Frontal cortex (tissue), 3 donors: ENCODE measurements at regions not wholly inside any gene's neighbourhood (a gene's known extent, or its start where the extent isn't known, plus 50 kb on each side); places are given as distances from the start of the nearest gene placed in this dataset.

Source experiments
- DNase-seq, 2 donors: peaks; one replicate each; pipeline ENCODE4 v3.0.0; 2012; ENCODE audit warnings: low spot score in 2 of 2
- FAIRE-seq: peaks from 2 replicates; lab custom pipeline; 2012; peaks lifted over from hg19 to GRCh38; lab: Jason Lieb, UNC
- donor health status: control.
- donor health status: control.
- donor health status: control.

DNA sequence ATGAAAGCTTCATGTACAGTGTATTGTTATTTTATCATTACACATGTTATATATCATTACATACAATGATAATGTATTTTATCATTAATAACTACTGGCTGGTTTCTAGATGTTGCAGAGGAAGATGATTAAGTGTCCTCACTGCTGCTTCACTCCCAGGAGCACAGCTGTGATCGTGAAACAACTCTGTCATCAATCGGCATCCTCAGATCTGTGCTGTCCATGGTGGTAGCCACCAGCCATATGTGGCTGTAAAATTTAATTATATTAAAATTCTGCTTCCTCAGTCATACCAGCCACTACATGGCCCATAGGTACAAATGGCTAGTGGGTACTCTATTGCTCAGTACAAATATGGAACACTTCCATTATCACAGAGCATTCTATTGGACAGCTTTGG is 379.4 kb upstream of the CFAP20DC start:
- no peak for FAIRE-seq

DNA sequence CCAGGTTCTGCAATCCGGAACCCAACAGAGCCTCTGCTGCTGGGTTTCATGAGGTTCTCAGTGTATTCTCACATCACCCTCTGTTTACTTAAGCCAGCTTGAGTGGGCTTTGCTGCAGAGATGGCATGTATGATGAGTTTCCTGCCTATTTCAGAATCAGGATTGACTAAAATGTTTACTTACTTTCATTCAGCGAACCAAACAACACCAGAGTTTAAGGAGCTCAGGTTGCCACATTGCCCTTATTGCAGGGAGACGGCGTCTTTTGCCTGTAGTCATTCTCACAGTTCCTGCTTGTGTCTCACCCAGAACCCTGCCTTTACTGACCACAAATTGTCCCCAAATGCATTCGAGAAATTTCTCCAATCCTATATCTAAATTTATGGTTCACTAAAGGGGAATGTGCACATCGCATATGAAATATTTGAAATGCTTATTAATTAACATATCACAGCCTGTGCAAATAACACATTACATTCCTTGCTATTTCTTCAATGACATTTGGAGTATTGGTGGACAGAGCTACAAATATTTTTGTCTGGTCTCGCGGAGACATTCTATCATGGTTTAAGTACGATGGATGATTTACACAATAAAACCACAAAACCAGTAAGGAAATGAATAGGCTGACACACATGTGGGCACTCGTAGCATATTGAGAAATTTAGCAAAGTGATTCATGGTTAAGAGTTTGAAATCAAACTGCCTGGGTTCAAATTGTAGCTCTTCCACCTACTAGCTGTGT is 377.2 kb upstream of the CFAP20DC start:
- DNase-seq (no peak), FAIRE-seq (no peak)

More for the DNA sequence above, 379.4 kb upstream of the CFAP20DC start:
- DNase-seq, result no peak

DNA sequence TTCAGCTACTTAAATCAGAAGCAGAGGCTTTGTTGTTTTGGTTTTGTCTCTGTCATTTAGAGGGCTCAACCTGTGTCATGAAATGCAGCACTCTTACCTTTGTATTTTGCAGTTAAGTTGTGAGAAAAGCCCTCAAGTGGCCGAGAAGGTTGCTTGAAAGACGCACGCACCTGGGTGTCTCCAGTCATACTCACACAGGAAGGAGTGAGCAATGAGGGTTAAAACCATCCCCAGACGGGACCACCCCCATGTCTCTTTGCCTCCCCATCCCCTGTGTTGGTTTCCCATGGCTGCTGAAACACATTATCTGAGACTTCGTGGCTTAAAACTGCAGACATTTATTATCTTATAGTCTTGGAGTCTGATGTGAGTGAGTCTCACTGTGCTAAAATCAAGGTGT is 376.1 kb upstream of the CFAP20DC start:
- no peak for FAIRE-seq
- no peak for DNase-seq

DNA sequence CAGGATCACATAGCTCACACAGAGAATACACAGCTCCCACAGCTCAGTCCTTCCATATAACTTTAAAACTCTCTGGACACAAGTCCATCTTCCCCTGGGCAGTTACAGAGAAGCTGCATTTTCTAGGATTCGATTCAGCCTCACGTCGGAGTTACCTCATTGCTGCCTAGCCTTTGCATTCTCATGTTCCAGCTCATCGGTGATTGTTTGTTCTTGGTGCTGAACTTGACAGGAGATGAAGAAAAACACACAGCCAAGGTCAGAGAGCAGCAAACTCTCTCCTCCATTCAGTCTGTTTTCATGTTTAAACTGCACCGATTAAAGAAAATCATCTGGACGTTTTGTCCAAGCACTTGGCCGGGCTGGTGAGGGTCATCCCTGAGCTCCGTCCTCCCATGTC is 375.5 kb upstream of the CFAP20DC start:
- no peak for FAIRE-seq
- DNase-seq, result no peak

DNA sequence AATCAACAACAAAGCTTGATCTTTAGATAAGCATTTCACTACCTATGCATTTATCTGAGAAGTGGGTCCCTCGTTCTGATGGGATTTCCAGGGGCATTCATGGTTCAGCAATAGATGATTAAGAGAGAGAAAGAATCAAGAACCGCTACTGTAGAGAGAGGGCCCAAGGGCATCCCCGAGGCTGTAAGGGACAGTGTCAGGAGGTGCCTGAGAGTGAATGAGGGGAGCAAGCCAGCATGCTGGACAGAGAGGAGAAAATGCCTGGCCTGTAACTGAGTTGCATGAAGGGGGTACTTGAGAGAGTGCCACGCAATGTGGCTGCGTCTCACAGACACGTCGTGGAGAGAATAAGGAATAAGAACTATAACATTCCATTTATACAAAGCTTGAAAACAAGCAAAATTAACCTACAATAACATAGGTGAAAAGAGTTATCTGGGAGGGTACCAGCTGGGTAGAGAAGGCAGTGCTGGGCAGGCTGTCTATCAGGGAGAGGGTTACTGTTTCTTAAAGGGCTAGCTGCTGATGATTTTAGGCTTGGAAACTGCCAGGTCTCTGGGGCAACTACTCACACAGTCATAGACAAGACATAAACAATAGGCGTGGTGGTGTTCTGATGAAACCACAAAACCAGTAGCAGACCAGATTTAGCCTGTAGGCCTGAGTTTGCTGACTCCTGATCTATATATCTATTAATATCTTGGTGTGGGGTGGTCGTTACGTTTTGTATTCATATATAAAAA is 374.6 kb upstream of the CFAP20DC start:
- DNase-seq (no peak), FAIRE-seq (no peak)

DNA sequence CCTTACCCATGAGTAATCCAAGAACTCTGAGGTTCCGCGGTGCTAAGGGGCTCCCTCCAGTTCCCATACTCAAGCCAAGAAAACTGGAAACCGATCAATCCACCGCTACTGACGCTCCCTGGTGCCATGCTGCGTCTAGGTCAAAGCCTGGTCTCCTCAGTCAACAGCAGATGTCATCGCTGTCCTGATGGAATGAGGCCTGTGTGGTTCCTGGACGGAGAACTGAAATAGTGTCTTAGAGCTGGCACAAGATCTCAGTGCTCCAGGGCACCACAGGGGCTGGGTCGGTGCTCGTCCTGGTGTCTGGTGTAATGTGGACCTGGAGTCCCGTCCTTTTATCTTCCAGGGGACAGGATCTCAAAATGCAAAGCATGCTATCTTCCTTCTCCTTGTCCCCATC is 373.9 kb upstream of the CFAP20DC start:
- DNase-seq (no peak), FAIRE-seq (no peak)

DNA sequence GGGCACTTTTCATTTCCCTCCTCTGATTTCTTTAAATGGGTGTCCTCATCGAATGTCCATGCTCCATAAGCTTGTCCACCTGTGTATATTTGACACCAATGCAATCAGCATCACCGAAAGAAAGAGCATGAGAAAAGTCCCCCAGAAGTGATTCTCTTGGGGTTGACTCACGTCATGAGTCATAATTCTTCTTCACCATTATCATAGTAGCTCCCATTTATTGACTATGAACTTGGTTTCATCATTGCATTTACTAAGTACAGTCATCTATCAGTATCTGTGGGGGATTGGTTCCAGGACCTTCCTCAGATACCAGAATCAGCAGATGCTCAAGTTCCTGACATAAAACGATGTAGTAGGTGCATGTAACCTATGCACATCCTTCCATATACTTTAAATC is 372.5 kb upstream of the CFAP20DC start:
- DNase-seq, result no peak
- no peak for FAIRE-seq

DNA sequence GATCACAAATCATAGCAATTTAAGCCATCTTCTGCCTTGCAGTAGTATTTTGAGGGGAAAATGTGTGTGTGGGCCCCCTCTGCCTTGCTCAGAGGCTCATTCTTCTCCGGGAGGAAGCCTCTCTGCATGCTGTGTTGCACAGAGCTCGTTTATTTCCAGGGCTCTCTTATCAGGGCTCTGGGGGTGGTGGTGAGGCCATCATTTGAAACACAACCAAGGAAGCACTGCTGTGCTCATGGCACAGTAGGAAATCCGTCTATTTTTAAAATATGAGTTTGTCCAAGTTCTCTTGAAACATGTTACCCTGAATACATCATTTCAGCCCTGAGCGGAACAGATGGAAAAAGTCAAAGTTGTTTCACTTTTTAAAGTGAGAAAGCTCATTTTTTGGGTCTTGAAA is 369.0 kb upstream of the CFAP20DC start:
- no peak for FAIRE-seq
- no peak for DNase-seq

DNA sequence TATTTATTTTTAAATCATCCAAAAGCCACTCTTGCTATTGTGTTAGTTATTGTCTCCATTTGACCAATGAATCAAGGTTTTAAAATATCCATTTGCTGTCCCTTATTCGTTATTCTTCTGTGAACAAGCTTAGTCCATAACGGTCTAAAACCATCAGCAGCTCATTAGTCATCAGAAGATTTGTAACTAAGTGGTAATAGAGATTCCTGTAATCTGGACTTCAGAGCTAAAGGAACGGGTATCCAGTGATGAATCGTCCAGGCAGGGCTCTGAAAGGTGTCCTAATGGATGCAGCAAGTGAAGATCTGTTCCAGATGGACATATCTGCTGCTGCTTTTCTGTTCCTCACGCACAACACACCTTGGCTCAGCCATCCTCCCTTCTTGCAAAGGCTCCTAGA is 362.7 kb upstream of the CFAP20DC start:
- FAIRE-seq (no peak), DNase-seq (no peak)

DNA sequence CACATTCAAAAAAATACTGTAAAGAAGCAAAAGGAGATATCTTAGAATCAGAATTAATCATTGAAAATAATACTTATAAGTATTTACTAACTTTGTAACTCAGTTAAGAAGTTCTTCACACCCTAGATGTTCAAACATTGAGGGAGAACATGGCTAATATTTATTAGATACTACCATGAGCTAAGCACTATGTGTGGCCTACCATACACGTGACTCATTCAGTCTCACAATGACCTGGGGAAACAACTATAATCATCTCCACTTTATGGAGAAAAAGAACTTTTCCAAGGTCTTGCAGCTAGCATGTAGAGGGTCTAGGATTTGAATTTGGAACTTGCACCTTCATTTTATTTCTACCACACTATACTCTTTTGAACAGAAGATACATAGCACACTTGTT is 361.9 kb upstream of the CFAP20DC start:
- DNase-seq (no peak), FAIRE-seq (no peak)

DNA sequence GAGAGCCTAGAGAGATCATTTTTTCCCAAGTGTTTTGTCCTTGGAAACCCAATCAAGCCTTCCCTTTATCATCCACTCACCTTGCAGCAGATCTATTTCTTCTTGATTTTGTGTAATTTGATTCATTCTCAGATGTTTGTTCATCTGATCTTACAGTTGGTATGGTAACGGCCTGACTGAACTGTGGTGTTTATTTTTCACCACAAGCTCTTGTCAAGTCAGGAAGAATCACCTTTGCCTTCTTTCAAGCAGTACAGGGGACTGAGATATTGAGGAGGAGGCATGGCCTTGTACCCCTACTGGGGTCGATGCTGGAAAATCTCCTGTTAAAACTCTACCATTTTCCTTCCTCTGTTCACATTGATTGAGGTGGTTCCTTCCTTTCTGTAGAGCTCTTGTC is 361.4 kb upstream of the CFAP20DC start:
- FAIRE-seq (no peak), DNase-seq (no peak)

DNA sequence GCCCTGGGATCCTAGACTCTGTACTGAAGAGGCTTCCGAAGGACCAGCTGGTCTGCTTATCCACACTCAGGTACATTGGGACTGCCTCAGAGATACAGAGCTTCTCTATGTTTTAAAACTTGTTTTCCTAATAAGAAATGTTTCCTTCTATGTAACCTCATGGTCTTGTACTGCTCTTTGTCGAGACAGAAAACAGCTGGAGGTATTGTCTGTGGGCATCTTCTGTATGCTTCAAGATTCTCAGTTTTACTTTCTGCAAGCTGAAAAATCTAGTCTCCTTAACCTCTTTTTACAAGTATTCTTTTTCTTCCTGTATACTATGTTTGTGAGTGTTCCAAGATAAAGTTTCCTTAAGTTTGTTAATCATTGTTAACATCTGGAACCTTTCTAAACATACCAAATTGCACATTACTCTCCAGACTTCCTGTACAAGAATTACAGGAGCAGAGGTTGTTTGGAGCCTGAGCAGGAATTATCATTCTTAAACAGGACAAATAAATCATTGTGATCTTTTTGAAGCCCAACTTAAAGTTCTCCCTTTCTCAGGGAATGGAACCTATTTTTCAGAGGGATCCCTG is 358.3 kb upstream of the CFAP20DC start:
- no peak for FAIRE-seq
- DNase-seq, result no peak

DNA sequence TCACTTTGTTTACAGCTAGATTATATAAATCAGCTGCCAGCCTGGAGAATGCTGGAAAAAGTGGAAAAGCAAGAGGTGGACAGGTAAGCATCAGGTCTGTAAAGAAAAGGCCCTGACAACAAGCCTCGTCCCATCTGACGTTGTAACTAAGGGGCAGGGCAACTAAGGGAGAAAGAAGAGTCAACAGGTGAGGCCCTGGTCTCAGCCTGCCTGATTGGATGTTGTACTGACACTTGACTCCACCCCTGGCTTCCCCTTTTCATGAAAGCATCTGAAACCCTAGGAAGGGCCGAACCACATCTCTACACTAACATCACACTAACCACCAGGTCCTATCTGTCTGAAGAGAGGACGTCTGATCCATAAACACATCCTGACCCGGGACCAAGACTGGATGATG is 357.6 kb upstream of the CFAP20DC start:
- no peak for FAIRE-seq
- DNase-seq, result no peak

DNA sequence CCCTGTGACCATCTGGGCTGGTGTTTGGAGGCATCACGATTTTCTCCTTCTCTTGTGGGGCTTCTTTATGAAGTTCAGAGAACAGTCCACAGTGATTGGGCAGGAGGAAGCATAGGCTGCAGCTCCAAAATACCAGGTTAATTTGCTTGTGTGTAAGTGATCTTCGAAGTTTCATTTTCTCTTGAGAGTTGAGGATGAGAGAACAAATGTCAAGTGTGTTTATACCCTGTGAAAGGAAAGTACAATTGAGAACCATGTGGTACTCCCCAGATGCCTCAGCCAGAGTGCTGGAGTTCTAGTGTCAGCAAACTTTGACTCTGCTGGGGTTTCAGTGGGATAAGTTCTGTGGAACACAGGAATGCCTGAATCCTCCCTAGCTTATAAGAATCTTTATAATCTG is 357.1 kb upstream of the CFAP20DC start:
- FAIRE-seq (no peak), DNase-seq (no peak)

DNA sequence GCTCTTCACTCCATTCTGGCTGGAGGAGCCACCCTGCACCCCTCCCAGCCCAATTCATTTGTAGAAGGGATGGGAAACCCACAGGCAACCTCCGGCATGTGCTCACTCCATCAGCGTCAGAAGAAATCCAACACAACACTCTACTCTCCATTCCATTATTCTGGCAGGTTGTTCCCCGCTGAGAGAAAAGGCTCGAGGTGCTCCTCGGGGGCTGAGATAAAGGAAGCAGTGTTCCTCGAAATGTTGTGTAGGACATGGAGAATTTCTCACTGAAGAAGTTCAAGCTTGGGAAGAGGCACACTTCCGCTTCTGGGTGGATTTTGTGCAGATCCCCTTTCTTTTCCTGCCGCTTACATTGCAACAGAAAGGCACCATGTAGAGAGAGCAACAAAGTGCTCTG is 355.0 kb upstream of the CFAP20DC start:
- no peak for FAIRE-seq
- DNase-seq, result no peak

DNA sequence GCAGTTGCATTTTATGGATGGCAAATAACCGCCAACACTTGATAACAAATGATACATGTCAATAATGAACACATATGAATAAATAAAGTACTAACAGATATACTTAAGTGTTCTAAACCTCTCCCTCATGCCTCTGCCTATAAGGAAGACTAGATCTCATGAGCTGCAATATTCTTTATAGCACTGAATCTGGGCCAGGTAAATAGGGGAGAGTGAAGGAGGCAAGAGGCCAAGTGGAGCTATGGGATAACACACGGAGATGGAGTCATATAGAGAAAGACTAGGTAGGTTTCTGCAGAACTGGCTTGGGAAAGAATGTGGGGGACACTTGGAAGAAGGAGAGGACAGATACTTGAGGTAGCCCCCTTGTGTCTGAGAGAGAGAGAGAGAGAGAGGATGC is 354.2 kb upstream of the CFAP20DC start:
- no peak for FAIRE-seq
- DNase-seq, result no peak

DNA sequence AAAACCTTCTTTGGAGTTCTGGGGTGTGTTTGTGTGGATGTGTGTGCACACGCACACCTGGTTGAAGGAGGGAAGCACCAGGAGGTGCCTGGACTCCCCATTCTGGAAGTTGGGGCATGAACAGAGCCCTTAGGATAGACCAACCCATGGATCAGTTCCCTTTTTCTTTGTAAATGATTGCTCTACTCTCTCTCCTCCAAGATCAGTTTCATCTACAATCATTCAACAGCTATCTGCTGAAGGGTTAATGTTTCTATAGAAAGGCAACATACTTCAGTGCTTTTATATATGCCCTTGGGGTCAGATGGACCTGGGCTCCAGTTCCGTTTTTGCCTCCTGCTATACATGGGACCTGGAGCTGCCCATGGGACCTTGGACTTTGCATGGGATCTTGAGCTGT is 352.1 kb upstream of the CFAP20DC start:
- no peak for DNase-seq
- no peak for FAIRE-seq

DNA sequence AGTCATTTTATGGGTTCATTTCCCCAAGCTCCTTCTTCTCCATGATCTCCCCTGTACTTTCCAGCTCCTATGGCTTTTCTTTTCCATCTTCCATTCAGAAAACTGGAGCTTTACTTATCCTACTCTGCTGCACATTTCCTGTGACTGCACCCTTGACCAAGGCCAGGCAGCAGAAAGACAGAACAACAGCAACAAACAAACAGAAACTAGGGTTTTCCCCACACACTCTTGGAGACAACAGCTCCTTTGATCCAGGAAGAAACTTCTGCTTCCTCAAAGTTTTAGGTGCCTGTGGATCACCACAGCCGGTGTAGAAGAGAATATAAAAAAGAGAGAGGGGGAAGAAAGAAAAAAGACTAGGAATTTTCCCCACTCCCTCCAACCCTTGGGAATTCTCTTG is 342.3 kb upstream of the CFAP20DC start:
- FAIRE-seq, result no peak
- DNase-seq, result no peak

DNA sequence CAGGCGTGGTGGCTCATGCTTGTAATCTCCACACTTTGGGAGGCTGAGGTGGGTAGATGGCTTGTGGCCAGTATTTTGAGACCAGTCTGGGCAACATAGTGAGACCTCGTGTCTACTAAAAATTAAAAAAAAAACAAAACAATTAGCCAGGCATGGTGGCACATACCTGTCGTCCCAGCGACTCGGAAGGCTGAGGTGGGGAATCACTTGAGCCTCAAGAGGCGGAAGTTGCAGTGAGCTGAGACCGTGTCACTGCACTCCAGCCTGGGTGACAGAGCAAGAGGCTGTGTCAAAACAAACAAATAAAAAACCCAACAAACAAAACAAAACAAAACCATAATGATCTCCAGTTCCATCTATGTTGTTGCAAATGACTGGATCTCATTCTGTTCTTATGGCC is 341.3 kb upstream of the CFAP20DC start:
- DNase-seq, result no peak
- no peak for FAIRE-seq

DNA sequence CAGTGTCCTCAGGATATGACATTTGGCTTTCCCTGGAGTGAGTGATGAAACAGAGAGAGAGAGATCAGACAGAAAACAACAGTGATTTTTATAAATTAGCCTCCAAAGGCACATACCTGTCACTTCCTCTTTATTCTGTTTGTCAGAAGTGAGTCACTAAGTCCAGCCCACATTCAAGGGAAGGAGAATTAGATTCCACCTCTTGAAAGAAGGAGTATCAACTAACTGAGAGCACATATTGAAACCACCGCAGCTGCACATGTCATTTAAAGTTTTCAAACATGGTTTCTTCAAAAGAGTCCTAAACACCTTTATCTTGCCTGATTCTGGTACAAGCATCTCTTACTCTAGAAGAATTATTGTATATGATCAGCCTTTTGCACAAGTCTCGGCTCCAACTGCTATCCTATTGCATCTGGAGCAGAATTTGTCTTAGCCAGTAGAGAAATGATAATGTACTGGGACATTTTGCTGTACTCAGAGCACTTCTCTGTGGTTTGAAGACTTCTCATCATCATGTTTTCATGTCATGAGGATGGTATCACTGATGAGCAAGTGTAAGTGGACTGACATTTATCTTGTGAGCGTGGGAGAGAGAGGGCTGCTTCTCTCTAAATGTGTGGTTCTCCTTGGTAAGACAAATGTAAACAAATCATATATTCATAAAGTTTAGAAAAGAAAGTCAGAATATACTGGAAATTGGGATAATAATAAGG is 338.9 kb upstream of the CFAP20DC start:
- no peak for DNase-seq

DNA sequence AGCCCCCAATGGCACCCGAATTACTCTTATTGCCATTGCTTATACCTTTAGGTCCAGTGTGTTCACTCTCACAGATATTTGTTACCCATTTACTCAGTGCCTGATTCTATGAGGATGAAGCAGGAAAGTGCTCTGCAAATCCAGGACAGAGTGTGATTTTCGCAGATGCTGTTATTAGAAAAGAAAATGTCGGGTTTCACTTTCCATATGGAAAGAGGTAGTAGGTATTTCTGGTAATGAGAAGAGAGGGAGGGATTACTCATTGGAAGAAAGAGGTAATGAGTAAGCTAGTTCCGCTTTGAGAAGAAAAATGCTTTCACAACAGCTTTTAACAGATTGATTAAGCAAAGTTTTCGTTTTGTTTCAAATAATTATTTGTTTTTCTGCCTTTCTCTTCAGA is 336.3 kb upstream of the CFAP20DC start:
- no peak for DNase-seq
- no peak for FAIRE-seq

More for the DNA sequence above, 338.9 kb upstream of the CFAP20DC start:
- no peak for FAIRE-seq
